GM21360 (cell line): ENCODE measurements at regions not wholly inside any gene's neighbourhood (a gene's known extent, or its start where the extent isn't known, plus 50 kb on each side); places are given as distances from the start of the nearest gene placed in this dataset.

Experiments
- ATAC-seq: cut with Tn5 transposase; IDR thresholded peaks from one replicate; pipeline ENCODE4 v1.9.1; 2021; ENCODE audit warnings: mild to moderate bottlenecking, moderate library complexity; ENCODE audit not compliant: unreplicated experiment

DNA sequence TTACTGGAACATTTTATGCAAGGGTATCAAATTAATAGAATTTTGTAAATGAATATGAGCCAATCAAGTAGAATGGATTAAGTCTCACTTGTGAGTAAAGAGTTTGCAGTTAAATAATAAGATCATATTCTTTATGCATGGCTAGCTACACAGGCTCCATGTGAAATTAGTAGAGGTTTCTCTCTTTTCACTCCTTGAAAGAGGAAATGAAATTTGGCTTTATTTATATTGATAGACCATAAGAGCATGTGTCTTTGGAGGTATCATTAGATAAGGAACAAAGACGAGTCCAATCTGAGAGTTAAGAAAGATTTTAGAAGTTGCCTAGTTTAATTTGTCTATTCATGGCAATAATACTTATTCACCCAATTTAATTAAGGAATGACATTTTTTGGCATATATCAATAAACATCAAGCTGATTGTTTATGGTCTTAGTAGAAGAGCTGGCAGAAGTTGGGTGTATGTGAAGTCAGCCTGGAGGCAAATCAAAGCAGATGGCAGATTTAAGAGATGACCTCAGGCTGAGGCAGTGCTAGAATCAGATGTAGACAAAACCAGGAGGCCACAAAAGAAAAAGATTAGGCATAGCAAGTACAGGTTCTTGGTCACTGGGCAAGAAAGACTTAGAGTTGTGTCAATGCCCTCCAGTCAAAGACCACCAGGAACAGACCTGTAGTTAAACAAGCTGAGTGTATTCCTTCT, 406.5 kb upstream of the ARHGEF26 start:
- ATAC-seq = peak; percentile 78

DNA sequence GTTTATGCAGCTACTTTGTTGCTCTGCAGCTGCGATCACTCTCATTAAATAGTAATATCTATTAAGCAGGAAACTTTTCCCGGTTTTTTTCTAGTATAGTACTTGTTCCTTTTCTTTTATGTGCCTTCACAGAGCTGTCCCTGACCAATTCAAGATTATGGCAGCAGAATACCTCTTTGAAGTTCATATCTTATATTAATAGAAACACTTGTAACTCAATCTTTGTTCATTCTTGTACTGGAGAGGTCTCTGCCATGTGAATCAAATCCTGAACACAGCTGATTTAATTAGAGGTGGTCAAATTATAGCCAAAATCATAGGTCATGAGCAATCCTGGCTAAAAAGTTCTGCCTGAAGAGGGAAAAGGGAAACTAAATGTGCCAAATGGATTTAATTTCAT, 399.0 kb upstream of the ARHGEF26 start:
- ATAC-seq = no peak

DNA sequence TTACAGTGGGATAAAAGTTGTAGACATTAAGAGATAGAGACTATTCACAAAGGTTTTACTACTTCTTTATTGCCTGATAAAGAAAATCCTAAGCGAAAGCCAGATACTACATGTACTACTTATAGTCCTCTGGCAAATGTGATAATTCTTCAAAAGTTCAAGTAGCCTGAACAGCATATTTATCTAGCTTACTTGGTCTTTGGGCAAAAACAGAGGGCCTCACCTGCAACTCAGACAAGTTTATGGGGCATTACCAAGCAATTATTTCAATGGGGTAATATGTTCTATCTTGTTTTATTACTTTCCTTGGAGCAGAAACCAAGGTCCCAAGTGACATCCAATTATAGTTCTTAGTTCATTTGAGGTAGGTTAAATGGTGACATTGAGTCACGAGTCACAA, 390.1 kb upstream of the ARHGEF26 start:
- no peak for ATAC-seq

DNA sequence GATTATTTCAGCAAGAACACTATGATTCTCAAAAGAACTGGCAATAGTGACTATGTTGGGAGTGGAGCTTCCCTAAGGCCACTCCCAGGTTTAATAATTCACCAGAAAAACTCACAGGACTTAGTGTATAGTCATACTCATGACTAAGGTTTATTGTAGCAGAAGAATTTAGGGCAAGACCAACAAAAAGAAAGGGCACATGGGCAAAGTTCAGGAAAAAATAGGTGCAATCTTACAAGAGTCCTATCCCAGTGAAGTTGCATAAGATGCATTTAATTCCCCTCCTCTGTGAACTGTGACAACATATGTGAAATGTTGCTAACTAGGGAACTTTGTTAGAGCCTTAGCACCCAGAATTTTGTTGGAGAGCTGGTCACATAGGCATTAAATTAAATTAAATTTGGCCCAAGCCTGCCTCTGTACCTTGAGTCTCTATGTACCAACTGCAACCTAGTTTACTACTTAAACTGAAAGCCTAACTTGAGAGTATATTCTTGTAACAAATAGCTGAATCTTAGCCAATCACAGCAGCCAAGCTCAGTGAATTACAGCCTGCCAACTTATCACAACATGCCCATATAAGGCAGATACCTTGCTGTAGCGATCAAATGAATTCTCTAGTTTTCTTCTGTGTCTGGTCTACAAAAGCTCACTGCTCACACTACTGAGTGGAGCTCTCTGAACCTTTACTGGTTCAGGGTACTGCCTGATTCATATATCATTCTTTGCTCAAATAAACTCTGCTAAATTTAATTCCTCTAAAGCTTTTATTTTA, 386.2 kb upstream of the ARHGEF26 start:
- ATAC-seq = no peak

DNA sequence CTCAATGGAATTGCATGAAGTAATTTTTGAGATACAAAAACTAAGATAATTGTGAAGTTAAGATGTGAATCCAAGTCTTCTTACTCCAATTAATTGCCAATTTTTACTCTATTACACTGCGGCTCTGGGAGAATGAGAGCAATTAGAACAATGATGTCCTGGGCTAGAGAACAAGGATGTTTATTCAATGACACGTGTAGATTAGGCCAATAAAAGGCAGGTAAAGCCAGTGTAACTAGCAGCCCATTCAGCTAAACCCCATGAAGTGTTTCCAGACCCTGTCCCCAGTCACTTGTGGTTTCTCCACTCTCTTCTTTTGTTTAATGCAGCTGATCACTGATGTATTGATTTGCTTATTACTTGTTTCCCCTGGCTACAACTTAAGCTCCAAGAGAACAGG, 381.1 kb upstream of the ARHGEF26 start:
- ATAC-seq = no peak

DNA sequence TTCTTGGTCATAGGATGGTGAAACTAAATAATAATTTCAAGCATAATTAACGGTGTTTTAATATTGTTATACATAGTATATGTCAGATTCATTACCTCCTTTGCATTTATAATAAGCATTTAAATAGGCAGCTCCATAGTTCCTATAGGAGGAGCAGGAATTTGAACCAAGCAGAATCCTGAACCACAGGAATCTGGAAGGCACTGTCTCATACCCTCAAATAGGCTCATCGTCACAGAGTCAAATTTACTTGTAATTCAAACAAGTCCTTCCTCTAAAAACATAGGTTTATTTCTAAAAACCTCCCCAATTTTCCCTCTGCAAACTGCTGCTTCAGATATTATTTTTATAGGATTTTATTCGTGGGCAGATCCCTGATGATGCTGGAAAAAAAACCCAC, 376.3 kb upstream of the ARHGEF26 start:
- ATAC-seq = no peak

DNA sequence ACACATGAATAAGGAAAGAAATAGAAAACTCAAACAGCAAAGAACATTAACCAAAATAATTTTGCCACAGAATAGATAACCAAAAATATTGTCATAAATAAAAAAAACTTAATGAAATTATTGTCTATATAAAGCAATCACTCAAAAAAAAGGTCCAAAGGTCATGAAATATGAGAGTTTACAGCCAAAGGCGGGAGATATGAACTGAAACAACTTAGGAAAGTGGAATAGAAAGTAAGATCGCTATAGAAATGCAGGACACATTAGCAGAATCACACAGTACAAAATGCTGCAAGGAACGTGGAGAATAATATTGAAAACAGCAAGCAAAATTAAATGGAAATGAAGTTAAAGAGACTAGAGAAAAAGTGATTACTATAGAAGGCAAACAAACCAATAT, 375.0 kb upstream of the ARHGEF26 start:
- no peak for ATAC-seq

DNA sequence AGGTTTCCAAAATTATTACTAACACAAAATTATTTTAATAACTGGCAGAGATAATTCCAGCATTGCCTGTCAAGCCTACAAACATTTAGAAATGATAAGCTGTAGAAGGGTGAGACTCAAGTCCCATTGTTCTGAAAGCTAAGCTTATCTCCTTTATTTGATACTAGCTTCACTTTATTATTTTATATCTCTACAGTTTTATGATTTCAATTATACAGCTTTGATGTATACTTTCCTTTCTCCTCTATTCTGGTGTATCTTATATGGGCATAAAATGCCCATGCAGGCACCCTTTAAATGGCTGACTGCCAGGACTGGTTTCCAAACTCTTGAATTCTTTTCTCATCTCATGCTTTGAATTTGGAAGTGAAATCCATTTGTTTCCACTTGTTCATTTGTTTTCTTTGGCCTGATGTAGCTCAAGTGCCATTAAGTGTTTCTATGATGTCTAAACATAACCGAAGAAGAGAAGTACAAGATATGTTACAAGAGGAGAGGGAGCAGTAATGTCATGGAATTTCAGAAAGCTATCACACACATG, 372.1 kb upstream of the ARHGEF26 start:
- ATAC-seq = no peak

DNA sequence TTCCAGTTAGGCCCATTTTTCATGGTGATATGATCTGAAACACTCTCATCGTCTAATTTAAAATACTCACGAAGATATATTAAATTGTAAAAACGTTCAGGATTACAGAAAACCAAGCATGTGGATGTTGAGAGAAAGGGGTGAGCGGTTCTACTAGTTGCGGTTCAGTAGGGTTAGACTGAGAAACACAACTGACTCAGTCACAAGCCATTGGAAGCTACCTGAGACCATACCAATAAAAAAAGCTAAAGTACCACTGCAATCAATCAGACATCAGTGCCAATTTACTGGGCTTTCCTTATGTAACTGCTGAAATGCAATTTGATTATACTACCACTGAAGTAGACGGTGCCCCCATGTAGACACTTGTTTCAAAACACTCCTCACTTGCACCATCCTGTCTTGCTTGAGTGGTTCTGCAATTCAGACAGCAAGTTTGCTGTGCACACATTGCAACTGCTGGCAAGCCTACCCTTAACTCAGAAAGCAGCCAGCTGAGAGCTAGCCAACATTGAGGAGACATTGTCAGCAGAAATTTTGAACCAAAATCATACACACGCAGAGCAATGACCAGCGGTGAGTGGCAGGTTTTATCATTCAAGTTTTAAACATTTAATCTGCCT, 368.7 kb upstream of the ARHGEF26 start:
- ATAC-seq = no peak

DNA sequence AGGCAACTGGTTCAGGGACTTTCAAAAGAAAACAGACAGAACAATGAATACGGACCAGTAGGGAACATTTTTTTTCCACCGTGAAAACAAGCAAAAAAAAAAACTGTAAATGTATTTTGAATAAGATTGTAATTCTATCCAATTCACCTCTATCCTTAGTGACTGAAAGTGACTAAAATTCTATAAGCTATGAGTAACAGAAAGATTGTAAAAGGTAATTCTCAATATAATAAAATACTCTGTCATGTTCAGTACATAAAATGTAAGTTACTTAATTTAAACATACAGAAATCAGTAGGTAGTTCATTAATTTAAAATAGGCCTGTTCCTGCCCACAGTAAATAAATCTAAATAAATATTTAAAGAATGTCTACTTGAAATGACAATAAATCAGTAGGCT, 368.2 kb upstream of the ARHGEF26 start:
- no peak for ATAC-seq

DNA sequence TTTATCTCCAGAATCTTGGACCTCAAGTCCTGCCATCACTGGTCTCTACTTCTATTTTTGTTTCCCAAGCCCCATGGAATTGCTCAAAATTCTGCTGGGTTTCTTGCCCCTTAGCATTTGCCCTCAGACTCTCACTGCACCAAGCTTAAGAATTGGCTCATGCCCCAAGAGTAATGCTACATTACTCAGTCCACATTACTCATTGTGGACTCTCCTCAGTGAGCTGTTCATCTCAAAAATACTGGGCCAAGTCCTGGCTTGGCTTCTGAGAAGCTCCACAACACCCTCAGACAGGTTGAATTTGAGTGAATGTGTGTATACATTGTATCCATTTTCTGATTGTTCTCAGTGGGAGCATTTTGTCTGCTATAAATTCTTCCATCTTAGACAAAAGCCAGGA, 364.4 kb upstream of the ARHGEF26 start:
- no peak for ATAC-seq

DNA sequence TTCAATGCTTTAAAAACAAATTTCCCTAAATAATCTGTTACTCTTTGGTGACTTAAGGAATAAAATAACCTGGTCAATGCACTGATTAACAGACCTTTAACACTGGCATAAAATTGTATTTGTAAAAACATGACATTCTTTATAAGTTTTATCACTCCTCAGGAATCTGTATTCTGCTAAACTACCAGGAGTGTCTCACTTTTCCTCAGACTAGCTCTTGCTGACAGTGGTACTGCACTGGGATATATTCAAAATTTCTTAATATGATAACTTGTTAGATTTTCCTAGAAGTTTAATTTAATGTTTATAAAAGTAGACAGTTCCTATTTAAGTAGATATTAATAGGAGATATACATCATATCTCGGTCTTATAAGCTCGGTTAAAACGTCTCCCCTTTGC, 363.4 kb upstream of the ARHGEF26 start:
- ATAC-seq = no peak

DNA sequence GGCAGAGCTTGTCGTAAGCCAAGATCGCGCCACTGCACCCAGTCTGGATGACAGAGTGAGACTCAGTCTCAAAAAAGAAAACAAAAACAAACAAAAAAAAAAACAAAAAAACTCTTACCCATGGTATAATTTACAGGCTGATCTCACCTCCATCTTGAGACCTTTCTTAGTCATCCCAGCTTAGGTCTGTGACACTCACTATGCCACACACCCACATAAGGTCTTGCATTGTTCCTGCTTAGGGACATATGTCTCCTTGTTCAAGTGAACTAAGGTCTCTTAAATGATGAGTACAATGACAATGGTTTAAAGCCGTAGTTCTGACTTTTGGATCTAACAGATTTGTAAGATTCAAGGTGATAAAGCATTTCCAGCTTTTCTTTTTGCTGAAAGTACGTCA, 360.2 kb upstream of the ARHGEF26 start:
- no peak for ATAC-seq

DNA sequence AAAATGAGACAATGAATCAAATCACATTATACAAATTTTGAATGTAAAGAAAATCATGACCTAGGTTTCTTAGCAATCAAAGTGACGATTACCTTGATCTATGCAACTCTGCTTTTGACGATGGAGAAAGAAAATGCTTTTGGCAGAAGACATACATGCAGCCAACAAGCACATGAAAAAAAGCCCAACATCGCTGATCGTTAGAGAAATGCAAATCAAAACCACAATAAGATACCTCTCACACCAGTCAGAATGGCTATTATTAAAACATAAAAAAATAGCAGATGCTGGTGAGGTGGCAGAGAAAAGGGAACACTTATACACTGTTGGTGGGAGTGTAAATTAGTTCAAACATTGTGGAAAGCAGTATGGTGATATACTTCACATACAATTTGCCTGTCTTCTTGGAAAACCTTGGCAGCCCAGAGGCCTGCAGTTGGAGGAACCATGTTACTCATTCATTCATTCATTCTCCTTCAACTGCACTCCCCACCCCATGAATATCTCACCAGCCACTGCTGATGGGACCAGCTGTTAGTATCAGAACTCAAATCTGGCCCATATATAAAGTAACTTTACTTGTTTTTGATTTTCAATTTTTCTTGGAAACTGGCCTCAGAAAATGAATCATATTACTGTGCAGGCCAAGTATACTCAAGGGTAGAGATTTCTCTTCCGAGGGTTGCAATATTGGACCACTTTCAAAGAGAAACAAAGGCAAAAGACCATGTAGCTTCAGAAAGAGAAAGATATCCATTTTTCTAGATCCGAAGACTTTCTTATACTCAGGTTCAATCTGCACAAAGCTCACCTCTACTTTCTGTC, 358.6 kb upstream of the ARHGEF26 start:
- no peak for ATAC-seq

DNA sequence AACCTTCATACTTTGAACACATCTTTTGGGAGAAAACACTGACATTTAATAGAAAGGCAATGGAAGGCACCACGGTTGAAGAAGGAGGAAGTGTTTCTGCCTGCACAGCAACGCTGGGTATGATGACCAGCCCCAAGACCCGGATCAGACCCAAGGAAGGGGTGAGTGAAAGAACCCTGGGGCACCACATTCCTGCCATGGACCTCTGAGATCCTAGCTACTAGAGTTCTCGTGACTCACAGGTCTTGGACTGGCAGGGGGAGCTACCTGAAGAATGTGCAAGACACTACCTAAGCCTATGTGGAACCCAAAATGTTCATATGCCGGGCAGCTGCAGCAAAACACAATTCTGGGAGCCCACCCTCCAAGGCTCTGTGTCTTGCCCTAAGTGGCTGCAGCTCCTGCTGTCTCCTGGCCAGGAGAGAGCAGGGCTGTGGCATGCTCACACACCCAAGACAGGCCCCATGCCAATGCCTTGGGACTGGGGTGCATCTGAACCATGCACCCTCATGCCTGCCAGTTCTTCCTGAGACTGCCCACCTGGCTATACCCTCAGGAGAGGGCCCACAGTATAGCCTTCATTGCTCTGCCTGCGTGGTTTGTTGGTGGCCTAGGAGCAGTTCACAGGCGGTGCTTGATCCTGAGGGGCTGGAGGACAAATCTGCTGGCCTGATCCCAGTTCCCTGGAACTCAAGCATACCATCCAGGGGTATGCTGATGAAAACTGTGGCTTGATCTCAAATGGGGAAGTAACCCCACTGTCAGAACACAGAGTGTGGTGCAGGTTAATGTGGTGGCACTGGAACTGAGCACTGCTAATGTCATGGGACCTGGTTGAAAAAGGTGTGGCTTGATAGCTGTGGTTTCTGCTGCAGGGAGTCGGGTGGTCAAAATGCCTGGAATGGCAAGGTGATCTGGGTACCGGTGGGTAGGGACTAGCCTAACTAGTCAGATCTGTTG, 353.3 kb upstream of the ARHGEF26 start:
- no peak for ATAC-seq

DNA sequence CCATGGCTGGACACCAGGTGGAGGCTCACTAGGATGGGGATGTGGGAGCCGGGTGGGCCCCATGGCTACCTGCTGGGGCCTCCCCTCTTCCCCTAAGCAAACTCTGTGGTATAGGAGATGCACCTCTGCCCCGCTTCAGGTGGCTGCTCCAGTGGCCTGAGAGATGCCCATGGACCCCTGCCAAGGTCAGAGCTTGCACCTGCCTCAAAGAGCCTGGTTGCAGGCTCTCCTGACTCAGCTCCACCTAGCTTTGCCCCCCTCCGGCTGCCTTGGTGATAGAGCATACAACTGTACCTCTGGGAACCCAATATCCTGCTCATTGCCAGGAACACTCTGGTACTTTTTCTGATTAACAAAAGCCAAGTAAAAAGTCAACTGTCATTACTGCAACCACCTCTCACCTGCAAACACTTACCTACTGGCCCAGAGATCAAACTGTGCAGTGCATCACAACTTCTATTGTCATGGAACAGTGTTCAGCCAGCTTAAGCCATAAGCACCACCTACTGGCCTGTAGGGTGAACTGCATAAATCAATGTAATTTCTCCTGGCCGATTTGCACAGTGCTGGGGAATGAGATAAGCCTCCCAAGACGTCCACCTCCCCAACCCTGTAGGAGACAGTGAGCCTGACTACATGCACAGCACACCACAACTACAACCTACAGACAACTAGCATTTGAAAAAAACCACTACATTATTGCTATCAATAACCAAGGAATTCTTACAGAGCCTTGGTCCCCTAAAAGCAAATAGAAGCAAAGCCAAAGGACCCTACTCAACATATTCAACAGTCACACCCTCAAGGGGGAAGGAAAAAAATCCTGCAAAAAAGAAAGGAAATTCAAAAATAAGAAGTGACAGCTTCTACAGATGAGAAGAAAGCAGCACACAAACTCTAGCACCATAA, 352.4 kb upstream of the ARHGEF26 start:
- ATAC-seq = peak; percentile 93

DNA sequence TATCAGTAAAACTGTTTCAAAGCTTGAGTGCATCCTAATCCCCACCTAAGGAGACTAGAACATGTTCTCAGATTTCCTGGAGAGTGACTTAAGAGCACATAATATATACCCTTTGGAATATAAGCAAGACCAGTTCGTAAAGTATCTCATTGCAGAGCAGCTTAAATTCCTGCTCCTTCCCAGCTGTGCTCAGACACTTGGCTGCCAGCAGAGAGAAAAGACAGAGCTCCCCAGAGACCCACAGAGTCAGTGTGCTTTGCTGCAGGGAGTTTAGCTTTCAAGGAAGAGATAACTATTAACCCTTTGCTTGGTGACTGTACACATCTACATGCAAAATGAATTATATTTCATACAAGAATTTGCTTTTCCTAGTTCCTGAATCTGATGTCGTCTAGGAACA, 338.1 kb upstream of the ARHGEF26 start:
- ATAC-seq = no peak

DNA sequence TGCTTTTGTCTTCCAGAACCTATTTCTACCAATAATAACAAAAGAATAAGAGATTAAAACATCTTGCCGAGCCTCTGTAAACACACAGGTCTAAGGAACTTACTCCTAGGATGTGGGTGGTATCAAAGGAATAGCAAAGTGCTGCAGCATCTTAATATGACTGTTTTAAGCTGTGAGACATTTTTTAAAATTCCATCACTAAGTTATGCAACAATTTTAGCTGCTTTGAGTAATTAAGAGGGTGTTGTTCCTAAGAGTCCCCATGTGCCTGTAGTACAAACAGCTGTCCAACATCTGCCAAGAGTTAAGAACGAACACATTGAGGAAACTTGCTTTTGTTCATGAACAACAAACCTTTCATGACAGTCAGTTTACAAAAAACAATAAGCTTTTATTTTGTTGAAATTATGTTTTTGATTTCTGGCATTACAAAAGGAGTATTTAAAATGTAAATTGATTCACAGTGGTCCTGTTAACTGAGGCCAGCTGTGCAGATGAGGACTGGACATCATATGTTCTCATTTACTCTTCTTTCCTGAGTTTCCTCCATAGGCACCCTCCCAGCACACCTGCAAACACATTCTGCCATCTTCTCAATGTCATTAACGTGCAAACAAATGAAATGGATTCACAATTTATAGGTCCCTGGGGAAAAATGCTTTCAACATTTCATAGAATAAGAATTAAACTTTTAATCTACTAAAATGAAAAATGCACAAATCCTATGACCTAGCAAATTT, 337.3 kb upstream of the ARHGEF26 start:
- ATAC-seq = no peak
